ENCODE measurements at regions not wholly inside any gene's neighbourhood (a gene's known extent, or its start where the extent isn't known, plus 50 kb on each side); places are given as distances from the start of the nearest gene placed in this dataset.

DNA sequence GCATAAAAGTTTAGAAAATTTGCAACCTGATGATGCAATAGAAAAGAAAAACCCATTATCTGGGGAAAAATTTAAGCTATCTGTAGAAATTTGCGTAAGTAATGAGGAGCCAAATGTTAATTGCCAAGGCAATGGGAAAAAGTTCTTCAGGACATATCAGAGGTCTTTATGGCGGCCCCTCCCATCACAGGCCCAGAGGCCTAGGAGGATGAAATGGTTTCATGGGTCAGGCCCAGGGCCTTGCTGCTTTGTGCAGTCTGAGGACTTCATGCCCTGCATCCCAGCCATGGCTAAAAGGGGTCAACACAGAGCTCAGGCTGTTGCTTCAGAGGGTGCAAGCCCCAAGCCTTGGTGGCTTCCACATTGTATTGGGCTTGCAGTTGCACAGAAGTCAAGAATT, 582.8 kb downstream of the COL12A1 start:
- no peaks in the 10 kb centered on the region for H3K27me3 ChIP-seq
- H3K36me3 ChIP-seq: no peaks in the 10 kb centered on the region
- no peaks in the 10 kb centered on the region for H3K4me1 ChIP-seq

DNA sequence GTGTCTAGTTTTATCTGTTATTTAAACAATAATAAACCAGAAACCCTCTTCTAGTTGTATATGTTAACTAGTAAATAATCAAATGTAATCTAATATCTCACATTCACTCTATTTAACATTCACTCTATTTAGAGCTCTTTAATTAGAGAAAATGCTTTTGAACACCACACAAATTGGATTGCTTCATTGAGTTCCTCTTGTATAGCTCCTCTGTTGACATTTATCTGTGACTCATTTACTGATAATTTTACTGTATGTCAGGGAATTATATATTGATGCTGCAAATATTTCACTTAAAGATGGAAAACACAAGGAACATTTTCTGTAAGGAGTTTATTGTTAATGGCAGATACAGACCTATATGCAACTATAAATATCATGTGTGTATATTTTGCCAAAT, 594.6 kb downstream of the COL12A1 start:
- no peak overlapping the region for H3K4me3 ChIP-seq (ENCODE audit: low read depth, low read length)
- no peaks in the 10 kb centered on the region for H3K27me3 ChIP-seq
- TF ChIP-seq, protein P1, sequence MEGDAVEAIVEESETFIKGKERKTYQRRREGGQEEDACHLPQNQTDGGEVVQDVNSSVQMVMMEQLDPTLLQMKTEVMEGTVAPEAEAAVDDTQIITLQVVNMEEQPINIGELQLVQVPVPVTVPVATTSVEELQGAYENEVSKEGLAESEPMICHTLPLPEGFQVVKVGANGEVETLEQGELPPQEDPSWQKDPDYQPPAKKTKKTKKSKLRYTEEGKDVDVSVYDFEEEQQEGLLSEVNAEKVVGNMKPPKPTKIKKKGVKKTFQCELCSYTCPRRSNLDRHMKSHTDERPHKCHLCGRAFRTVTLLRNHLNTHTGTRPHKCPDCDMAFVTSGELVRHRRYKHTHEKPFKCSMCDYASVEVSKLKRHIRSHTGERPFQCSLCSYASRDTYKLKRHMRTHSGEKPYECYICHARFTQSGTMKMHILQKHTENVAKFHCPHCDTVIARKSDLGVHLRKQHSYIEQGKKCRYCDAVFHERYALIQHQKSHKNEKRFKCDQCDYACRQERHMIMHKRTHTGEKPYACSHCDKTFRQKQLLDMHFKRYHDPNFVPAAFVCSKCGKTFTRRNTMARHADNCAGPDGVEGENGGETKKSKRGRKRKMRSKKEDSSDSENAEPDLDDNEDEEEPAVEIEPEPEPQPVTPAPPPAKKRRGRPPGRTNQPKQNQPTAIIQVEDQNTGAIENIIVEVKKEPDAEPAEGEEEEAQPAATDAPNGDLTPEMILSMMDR (IDR thresholded peaks at IDR 0.05; ENCODE audit: low read depth, low read length): no peak
- H3K4me1 ChIP-seq: no peaks in the 10 kb centered on the region
- H3K9me3 ChIP-seq: no peaks in the 10 kb centered on the region
- no peak for DNase-seq
- H3K36me3 ChIP-seq: no peaks in the 10 kb centered on the region

More for the DNA sequence above, 582.8 kb downstream of the COL12A1 start:
- no peak overlapping the region for H3K4me3 ChIP-seq (ENCODE audit: low read depth, low read length)
- DNase-seq: no peak
- TF ChIP-seq, protein P1 (IDR thresholded peaks at IDR 0.05; ENCODE audit: low read depth, low read length): no peak
- no peaks in the 10 kb centered on the region for H3K9me3 ChIP-seq

DNA sequence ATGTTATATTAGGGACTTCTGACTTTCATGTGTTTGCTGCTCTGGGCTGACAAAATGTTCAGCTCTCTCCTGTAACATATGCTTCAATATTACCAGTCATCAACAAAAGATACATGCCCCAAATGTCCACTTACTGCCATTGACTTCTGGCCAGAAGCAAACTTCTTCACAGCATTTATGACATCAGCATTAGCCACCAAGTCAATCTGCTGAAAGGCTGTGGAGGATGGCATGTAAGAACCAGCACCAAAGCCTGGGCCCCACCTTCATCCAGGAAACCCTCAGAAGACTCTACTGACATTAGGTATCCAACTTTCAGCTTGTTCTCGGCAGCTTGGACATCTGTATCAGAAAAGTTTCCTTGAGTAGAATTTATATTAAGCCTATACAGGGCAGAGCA, 595.5 kb downstream of the COL12A1 start:
- TF ChIP-seq, protein P1 (IDR thresholded peaks at IDR 0.05; ENCODE audit: low read depth, low read length): no peak
- H3K4me1 ChIP-seq: no peaks in the 10 kb centered on the region
- H3K27me3 ChIP-seq: no peaks in the 10 kb centered on the region
- H3K36me3 ChIP-seq: no peaks in the 10 kb centered on the region
- no peak for DNase-seq
- H3K9me3 ChIP-seq: no peaks in the 10 kb centered on the region
- no peak overlapping the region for H3K4me3 ChIP-seq (ENCODE audit: low read depth, low read length)

DNA sequence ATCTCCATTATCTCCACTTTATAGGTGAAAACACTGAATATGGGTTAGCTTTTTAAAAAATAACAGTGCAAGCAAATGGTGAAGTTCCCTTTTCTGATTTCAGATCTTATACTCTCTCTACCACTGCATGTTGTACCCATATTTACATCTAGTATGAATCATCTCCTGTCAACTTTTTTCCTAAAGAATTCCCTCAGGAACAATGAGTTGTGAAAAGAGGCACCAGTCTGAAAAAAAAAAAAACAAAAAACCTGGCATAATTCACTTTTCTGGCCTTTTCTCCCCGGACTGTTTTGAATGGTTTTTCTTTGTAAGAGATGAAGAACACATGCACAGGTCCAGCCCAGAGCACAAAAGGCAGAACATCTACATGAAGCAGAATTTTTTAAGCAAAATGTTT, 596.0 kb downstream of the COL12A1 start:
- Histone ChIP-seq H3K27me3 (no peaks in the 10 kb centered on the region), H3K36me3 (no peaks in the 10 kb centered on the region), H3K9me3 (no peaks in the 10 kb centered on the region), H3K4me3 (ENCODE audit: low read depth, low read length) (no peak overlapping the region), H3K4me1 (no peaks in the 10 kb centered on the region)
- TF ChIP-seq, protein P1 (IDR thresholded peaks at IDR 0.05; ENCODE audit: low read depth, low read length): no peak
- DNase-seq: no peak

DNA sequence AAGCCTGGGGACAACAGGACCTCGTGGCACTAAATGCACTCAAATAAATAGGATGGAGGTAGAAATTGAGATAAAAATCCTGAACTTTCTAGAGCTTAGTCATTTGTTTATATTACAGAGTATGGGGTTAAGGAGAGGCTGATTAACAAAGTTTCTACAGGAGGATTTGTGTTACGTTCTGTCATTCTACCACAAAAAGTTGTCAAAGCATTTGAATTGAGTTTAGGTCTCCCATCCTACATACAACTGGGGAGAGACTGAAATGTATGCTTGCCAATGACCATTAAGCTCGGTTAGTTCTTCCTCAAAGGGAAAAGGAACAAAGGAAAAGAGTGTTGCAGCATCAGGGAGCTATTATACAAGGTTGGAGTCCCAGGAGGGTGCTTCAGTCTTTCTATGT, 597.9 kb downstream of the COL12A1 start:
- TF ChIP-seq, protein P1 (IDR thresholded peaks at IDR 0.05; ENCODE audit: low read depth, low read length): no peak
- no peaks in the 10 kb centered on the region for H3K36me3 ChIP-seq
- no peaks in the 10 kb centered on the region for H3K4me1 ChIP-seq
- no peak for DNase-seq
- H3K27me3 ChIP-seq: no peaks in the 10 kb centered on the region
- H3K4me3 ChIP-seq (ENCODE audit: low read depth, low read length): no peak overlapping the region
- no peaks in the 10 kb centered on the region for H3K9me3 ChIP-seq

DNA sequence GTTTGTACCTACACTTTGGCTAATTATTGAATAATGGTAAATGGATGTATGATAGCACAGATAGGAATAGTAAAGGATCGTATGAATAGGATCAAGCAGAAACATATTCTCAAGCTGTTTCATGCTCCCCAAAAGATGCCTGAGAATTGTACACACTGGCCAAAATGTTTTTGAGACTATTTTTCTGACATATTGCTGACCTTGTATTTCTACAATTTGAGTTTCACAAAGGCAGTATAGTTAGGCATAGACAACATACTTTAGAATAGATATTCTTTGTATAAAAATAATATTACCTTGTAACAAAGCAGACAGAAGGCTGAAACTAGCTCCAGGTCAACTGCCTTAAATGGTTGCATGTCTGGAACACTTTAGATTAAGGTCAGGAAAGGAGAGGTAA, 598.4 kb downstream of the COL12A1 start:
- no peak for DNase-seq
- H3K4me3 ChIP-seq (ENCODE audit: low read depth, low read length): no peak overlapping the region
- TF ChIP-seq, protein P1 (IDR thresholded peaks at IDR 0.05; ENCODE audit: low read depth, low read length): no peak

More for the DNA sequence above, 598.4 kb downstream of the COL12A1 start:
- no peaks in the 10 kb centered on the region for H3K27me3 ChIP-seq
- H3K36me3 ChIP-seq: no peaks in the 10 kb centered on the region
- no peaks in the 10 kb centered on the region for H3K4me1 ChIP-seq
- no peaks in the 10 kb centered on the region for H3K9me3 ChIP-seq
